Activated T-cell treated with anti-CD3 and anti-CD28 coated beads, Interleukin-2, amount 50 U/mL, for 4 hours (primary cell): ENCODE measurements at regions not wholly inside any gene's neighbourhood (a gene's known extent, or its start where the extent isn't known, plus 50 kb on each side); places are given as distances from the start of the nearest gene placed in this dataset.
"Not testable (repeated sequence)": the region's sequence is repeated elsewhere in the genome, so short reads cannot be mapped to it uniquely, and the experiment has no call there.

Source experiments
- ATAC-seq, 2 donors: fragments of 200-7000 bp; cut with Tn5 transposase; one replicate each; pipeline ENCODE4 v1.10.0; 2021
- DNase-seq: peaks from one replicate; pipeline ENCODE4 v3.0.0-alpha.2; 2020
- H3K27me3 Mint-ChIP-seq: one replicate; pipeline ENCODE4 v1.8.0; 2021; ENCODE audit warnings: low read depth, mixed read lengths
- H3K36me3 Mint-ChIP-seq: one replicate; pipeline ENCODE4 v1.8.0; 2022; ENCODE audit warnings: mixed read lengths; ENCODE audit not compliant: insufficient read depth
- H3K4me1 Mint-ChIP-seq: one replicate; pipeline ENCODE4 v1.8.0; 2021; ENCODE audit warnings: low read depth, mixed read lengths
- H3K4me3 Mint-ChIP-seq: one replicate; pipeline ENCODE4 v1.8.0; 2021; ENCODE audit warnings: mild to moderate bottlenecking, moderate library complexity, mixed read lengths
- H3K9me3 Mint-ChIP-seq: one replicate; pipeline ENCODE4 v1.8.0; 2021; ENCODE audit warnings: mixed read lengths

DNA sequence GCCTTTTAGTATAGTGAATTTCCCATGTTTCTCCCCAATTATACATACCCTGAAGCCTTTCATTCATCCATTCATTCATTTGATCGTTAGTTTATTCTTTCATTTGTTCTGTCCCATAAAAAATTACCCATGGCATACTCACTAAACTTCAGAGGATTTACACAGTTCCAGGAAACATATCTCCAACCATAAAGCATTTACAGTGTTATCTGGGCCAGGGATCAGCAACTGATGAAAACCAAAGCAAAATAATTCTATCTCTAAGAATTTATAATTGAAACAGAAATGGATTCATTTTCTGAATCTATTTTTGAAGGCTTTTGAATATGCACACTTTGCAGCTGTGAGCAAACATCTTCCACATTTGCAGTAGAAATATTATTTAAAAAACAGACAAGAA, 547.7 kb downstream of the KCNJ2 start:
- Mint-ChIP-seq H3K9me3 (no peaks in the 10 kb centered on the region), H3K4me1 (no peaks in the 10 kb centered on the region), H3K4me3 (no peak overlapping the region), H3K36me3 (no peaks in the 10 kb centered on the region), H3K27me3 (no peaks in the 10 kb centered on the region)
- no peak for ATAC-seq
- DNase-seq: no peak

- ATAC-seq (no peak), DNase-seq (no peak)
- no peaks in the 10 kb centered on the region for H3K4me1 Mint-ChIP-seq
- no peaks in the 10 kb centered on the region for H3K36me3 Mint-ChIP-seq
- no peak overlapping the region for H3K4me3 Mint-ChIP-seq
- H3K9me3 Mint-ChIP-seq: no peaks in the 10 kb centered on the region
- H3K27me3 Mint-ChIP-seq: no peaks in the 10 kb centered on the region
Measured at GRCh38 chr17:70736375-70736957, 567.1 kb downstream of the KCNJ2 start.

DNA sequence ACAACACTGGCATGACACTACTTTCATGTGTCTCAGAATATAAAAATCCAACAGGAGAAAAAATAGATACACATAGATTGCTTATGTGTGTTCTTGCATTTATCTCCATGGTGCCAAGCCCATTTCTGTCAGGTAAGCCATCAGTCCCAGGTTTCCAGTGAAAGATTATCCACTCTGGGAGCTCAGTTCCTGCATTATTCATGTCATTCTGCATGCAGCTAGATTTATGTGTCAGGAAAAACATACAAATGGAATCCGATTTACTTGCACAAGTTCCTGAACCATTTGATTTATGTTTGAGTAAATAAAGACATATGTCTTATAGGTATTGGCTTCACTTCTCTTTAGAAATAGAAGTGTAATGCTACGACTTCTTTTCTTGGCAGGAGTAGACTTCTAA, 569.7 kb downstream of the KCNJ2 start:
- no peaks in the 10 kb centered on the region for H3K4me1 Mint-ChIP-seq
- H3K36me3 Mint-ChIP-seq: no peaks in the 10 kb centered on the region
- no peak for ATAC-seq
- no peaks in the 10 kb centered on the region for H3K9me3 Mint-ChIP-seq
- H3K4me3 Mint-ChIP-seq: no peak overlapping the region
- no peak for DNase-seq
- no peaks in the 10 kb centered on the region for H3K27me3 Mint-ChIP-seq

GRCh38 chr17:70746574-70746973, 577.2 kb downstream of the KCNJ2 start:
- not testable (repeated sequence) for H3K9me3 Mint-ChIP-seq, H3K4me3 Mint-ChIP-seq, DNase-seq, H3K27me3 Mint-ChIP-seq, ATAC-seq, H3K4me1 Mint-ChIP-seq, H3K36me3 Mint-ChIP-seq

GRCh38 chr17:70750983-70751382, 581.7 kb downstream of the KCNJ2 start:
- peaks cover 7% of the 10 kb centered on the region for H3K9me3 Mint-ChIP-seq

DNA sequence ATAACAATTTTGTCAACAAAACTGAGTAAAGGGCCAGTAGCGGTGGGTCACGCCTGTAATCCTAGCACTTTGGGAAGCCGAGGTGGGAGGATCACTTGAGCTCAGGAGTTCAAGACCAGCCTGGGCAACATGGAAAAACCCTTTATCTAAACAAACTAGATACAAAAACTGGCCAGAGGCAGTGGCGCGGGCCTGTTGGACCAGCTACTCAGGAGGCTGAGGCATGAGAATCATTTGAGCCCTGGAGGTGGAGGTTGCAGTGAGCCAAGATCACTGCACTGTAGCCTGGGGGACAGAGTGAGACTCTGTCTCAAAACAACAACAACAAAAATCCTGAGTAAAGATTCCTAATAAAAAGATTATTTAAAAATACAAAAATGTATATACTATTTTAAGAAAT, 583.1 kb downstream of the KCNJ2 start:
- ATAC-seq, H3K27me3 Mint-ChIP-seq, H3K4me1 Mint-ChIP-seq, DNase-seq, H3K9me3 Mint-ChIP-seq, H3K36me3 Mint-ChIP-seq, H3K4me3 Mint-ChIP-seq: not testable (repeated sequence)

More at GRCh38 chr17:70750983-70751382, 581.7 kb downstream of the KCNJ2 start:
- ATAC-seq (no peak), DNase-seq (no peak)
- H3K27me3 Mint-ChIP-seq: no peaks in the 10 kb centered on the region
- H3K4me1 Mint-ChIP-seq: no peaks in the 10 kb centered on the region
- no peak overlapping the region for H3K4me3 Mint-ChIP-seq
- no peaks in the 10 kb centered on the region for H3K36me3 Mint-ChIP-seq

GRCh38 chr17:70752966-70753467, 583.7 kb downstream of the KCNJ2 start:
- H3K4me3 Mint-ChIP-seq: no peak overlapping the region
- H3K4me1 Mint-ChIP-seq: no peaks in the 10 kb centered on the region
- peaks cover 3% of the 10 kb centered on the region for H3K9me3 Mint-ChIP-seq

GRCh38 chr17:70763018-70763417, 593.7 kb downstream of the KCNJ2 start:
- no peak for ATAC-seq
- no peaks in the 10 kb centered on the region for H3K4me1 Mint-ChIP-seq

More at GRCh38 chr17:70752966-70753467, 583.7 kb downstream of the KCNJ2 start:
- ATAC-seq: no peak
- H3K27me3 Mint-ChIP-seq: no peaks in the 10 kb centered on the region
- H3K36me3 Mint-ChIP-seq: no peaks in the 10 kb centered on the region
- no peak for DNase-seq

GRCh38 chr17:70767102-70767701, 597.9 kb downstream of the KCNJ2 start:
- Mint-ChIP-seq H3K36me3 (no peaks in the 10 kb centered on the region), H3K4me3 (no peak overlapping the region), H3K9me3 (no peaks in the 10 kb centered on the region), H3K4me1 (no peaks in the 10 kb centered on the region), H3K27me3 (no peaks in the 10 kb centered on the region)
- DNase-seq (no peak), ATAC-seq (no peak)

More at GRCh38 chr17:70763018-70763417, 593.7 kb downstream of the KCNJ2 start:
- H3K36me3 Mint-ChIP-seq: no peaks in the 10 kb centered on the region
- no peak for DNase-seq
- H3K9me3 Mint-ChIP-seq: no peaks in the 10 kb centered on the region
- no peak overlapping the region for H3K4me3 Mint-ChIP-seq
- H3K27me3 Mint-ChIP-seq: no peaks in the 10 kb centered on the region

- H3K9me3 Mint-ChIP-seq: no peaks in the 10 kb centered on the region
- H3K36me3 Mint-ChIP-seq: no peaks in the 10 kb centered on the region
- no peak overlapping the region for H3K4me3 Mint-ChIP-seq
- ATAC-seq (no peak), DNase-seq (no peak)
- H3K27me3 Mint-ChIP-seq: no peaks in the 10 kb centered on the region
- H3K4me1 Mint-ChIP-seq: no peaks in the 10 kb centered on the region
Measured at GRCh38 chr17:70769956-70770355, 600.6 kb downstream of the KCNJ2 start.

DNA sequence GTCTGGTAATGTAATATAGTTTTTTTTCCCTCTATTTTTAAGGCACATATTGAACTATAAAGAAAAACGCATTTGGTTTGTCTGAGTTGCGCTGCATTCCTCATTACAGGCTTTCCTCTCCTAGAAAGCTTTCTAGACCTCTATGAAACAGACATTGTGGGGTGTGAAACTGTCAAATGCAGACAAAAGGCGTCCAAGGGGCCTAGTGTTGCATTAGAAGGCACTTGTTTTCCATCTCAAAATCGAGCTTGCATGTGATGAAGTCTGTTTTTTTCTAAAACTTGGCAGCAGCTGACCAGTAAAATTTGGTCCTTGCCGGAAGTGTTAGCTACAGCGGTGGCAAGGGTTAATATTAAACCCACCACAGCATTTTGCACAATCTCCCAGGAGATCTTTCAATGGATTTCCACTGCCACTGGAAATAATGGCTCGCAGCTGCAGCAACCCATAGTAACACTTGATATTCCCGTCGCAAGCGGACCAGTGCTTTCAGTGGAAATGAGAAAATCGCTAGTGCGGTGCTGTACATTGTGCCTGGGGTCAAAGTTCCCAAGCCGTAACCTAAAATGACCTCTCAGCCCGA, 602.6 kb downstream of the KCNJ2 start:
- H3K9me3 Mint-ChIP-seq: no peaks in the 10 kb centered on the region
- H3K4me1 Mint-ChIP-seq: no peaks in the 10 kb centered on the region

GRCh38 chr17:70772761-70773160, 603.4 kb downstream of the KCNJ2 start:
- Mint-ChIP-seq H3K36me3 (no peaks in the 10 kb centered on the region), H3K9me3 (no peaks in the 10 kb centered on the region), H3K4me1 (no peaks in the 10 kb centered on the region), H3K4me3 (no peak overlapping the region), H3K27me3 (no peaks in the 10 kb centered on the region)
- DNase-seq (no peak), ATAC-seq (no peak)

More for the DNA sequence above, 602.6 kb downstream of the KCNJ2 start:
- Mint-ChIP-seq H3K4me3 (no peak overlapping the region), H3K36me3 (no peaks in the 10 kb centered on the region), H3K27me3 (no peaks in the 10 kb centered on the region)
- ATAC-seq (no peak), DNase-seq (no peak)

- Mint-ChIP-seq H3K9me3 (no peaks in the 10 kb centered on the region), H3K4me3 (no peak overlapping the region), H3K4me1 (no peaks in the 10 kb centered on the region), H3K27me3 (no peaks in the 10 kb centered on the region), H3K36me3 (no peaks in the 10 kb centered on the region)
- no peak for DNase-seq
- no peak for ATAC-seq
Measured at GRCh38 chr17:70773258-70773657, 603.9 kb downstream of the KCNJ2 start.

DNA sequence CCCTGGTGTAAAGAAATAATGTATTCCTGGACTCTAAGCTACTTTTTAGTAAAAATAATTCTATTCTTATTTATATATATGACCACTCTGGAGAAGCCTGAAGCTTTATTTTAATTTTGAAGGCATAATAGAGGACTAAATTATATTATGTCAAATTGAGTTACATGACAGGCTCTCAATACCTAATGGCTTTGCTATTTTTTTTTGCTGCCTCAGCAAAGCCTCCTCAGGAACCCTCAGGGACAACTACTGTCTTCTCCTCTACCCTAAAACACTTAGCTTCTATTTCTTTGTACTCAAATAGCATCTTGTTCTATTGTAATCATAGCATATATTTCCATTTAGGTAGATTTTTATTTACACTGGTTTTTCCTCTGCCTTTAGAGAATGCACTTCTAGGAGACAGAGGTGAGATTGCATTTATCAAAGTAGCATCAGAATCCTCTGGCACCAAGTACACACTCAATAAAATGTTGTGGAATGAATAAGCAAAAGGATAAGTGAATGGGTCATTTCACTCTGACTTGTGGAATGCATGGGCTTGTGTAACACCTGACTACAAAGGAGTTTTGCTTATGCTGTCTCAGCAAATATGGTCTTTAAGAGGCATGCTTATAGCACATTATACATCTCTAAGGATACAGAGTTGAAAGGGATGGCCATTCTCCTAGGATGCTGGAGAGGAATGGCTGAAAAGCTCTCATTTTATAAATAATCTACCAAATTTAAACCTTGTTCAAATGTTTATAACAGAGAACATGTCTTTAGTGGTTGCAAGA, 605.2 kb downstream of the KCNJ2 start:
- Mint-ChIP-seq H3K36me3 (no peaks in the 10 kb centered on the region), H3K4me3 (no peak overlapping the region), H3K27me3 (no peaks in the 10 kb centered on the region), H3K4me1 (no peaks in the 10 kb centered on the region), H3K9me3 (no peaks in the 10 kb centered on the region)
- no peak for ATAC-seq
- no peak for DNase-seq
